Kidney epithelial cell (primary cell): ENCODE measurements at regions not wholly inside any gene's neighbourhood (a gene's known extent, or its start where the extent isn't known, plus 50 kb on each side); places are given as distances from the start of the nearest gene placed in this dataset.

Experiments
- DNase-seq: peaks from one replicate; pipeline ENCODE4 v3.0.0-alpha.2; 2010; ENCODE audit warnings: low read depth
- H3K27me3 ChIP-seq: 2 replicates; pipeline ENCODE4 v1.6.0; 2011; ENCODE audit warnings: low read length; ENCODE audit not compliant: control insufficient read depth, insufficient read depth
- H3K36me3 ChIP-seq: 2 replicates; pipeline ENCODE4 v1.5.1; 2011; ENCODE audit warnings: low read length; ENCODE audit not compliant: control insufficient read depth, insufficient read depth
- H3K4me3 ChIP-seq: 2 replicates; pipeline ENCODE4 v1.5.1; 2011; ENCODE audit warnings: low read depth, mild to moderate bottlenecking, control low read depth, low read length
- TF ChIP-seq, protein P1 (sequence below): IDR thresholded peaks from 2 replicates; pipeline ENCODE4 v1.5.1; 2011; ENCODE audit warnings: mild to moderate bottlenecking, moderate library complexity, low read length, control low read depth, inconsistent platforms; ENCODE audit not compliant: insufficient read depth, poor library complexity, severe bottlenecking

DNA sequence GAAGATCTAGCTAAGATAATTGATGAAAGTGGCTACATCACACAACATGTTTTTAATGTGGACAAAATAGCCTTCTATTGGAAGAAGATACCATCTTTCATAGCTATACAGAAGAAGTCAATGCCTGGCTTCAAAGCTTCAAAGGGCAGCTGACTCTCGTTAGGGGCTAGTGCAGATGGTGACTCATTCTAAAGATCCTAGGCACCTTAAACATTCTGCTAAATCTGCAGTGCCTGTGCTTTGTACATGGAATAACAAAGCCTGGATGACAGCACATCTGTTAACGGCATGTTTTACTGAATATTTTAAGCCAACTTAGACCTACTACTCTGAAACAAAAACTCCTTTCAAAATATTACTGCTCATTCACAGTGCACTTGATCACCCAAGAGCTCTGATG, 65.6 kb upstream of the USP24 start:
- Histone ChIP-seq H3K36me3 (no peaks in the 10 kb centered on the region), H3K27me3 (no peaks in the 10 kb centered on the region), H3K4me3 (no peak overlapping the region)
- TF ChIP-seq, protein P1, sequence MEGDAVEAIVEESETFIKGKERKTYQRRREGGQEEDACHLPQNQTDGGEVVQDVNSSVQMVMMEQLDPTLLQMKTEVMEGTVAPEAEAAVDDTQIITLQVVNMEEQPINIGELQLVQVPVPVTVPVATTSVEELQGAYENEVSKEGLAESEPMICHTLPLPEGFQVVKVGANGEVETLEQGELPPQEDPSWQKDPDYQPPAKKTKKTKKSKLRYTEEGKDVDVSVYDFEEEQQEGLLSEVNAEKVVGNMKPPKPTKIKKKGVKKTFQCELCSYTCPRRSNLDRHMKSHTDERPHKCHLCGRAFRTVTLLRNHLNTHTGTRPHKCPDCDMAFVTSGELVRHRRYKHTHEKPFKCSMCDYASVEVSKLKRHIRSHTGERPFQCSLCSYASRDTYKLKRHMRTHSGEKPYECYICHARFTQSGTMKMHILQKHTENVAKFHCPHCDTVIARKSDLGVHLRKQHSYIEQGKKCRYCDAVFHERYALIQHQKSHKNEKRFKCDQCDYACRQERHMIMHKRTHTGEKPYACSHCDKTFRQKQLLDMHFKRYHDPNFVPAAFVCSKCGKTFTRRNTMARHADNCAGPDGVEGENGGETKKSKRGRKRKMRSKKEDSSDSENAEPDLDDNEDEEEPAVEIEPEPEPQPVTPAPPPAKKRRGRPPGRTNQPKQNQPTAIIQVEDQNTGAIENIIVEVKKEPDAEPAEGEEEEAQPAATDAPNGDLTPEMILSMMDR: no peak
- DNase-seq: no peak

DNA sequence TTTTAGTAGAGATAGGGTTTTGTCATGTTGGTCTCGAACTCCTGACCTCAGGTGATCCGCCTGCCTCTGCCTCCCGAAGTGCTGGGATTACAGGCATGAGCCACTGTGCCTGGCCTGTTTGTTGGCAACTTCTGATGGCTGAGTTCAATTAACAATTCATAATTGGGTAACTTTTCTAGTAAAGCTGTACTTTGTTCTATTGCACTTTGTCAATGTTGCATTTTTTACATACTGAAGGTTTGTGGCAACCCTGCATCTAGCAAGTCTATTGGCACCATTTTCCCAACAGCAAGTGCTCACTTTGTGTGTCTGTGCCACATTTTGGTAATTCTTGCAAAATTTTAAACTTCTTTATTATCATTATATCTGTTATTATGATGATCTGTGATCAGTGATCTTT, 64.5 kb upstream of the USP24 start:
- H3K27me3 ChIP-seq: no peaks in the 10 kb centered on the region

GRCh38 chr1:55278378-55278777, 63.2 kb upstream of the USP24 start:
- DNase-seq: no peak
- TF ChIP-seq, protein P1: no peak

More for the DNA sequence above, 64.5 kb upstream of the USP24 start:
- TF ChIP-seq, protein P1: no peak
- H3K4me3 ChIP-seq: no peak overlapping the region
- no peaks in the 10 kb centered on the region for H3K36me3 ChIP-seq
- no peak for DNase-seq

GRCh38 chr1:55277377-55278130, 62.4 kb upstream of the USP24 start:
- peak; percentile 28 for DNase-seq
- Histone ChIP-seq H3K4me3 (no peak overlapping the region), H3K27me3 (no peaks in the 10 kb centered on the region), H3K36me3 (no peaks in the 10 kb centered on the region)
- TF ChIP-seq, protein P1: peak; percentile 87

More at GRCh38 chr1:55278378-55278777, 63.2 kb upstream of the USP24 start:
- no peaks in the 10 kb centered on the region for H3K27me3 ChIP-seq
- H3K4me3 ChIP-seq: no peak overlapping the region
- H3K36me3 ChIP-seq: no peaks in the 10 kb centered on the region

GRCh38 chr1:55276671-55277376, 61.7 kb upstream of the USP24 start:
- no peaks in the 10 kb centered on the region for H3K27me3 ChIP-seq
- TF ChIP-seq, protein P1: no peak
- DNase-seq: no peak
- no peak overlapping the region for H3K4me3 ChIP-seq
- no peaks in the 10 kb centered on the region for H3K36me3 ChIP-seq
